DOHH2 (cell line): ENCODE measurements at regions not wholly inside any gene's neighbourhood (a gene's known extent, or its start where the extent isn't known, plus 50 kb on each side); places are given as distances from the start of the nearest gene placed in this dataset.

ENCODE experiments used
- CTCF ChIP-seq: fragments of 200-600 bp; sonication (generic); IDR thresholded peaks from one replicate; pipeline ENCODE4 v1.5.1; 2014; ENCODE audit warnings: antibody characterized with exemption, mild to moderate bottlenecking, low read depth, low read length; ENCODE audit not compliant: poor library complexity, severe bottlenecking
- EZH2phosphoT487 ChIP-seq: fragments of 200-600 bp; sonication (generic); IDR thresholded peaks from 2 replicates; pipeline ENCODE4 v1.6.1; 2017; ENCODE audit warnings: borderline replicate concordance, mild to moderate bottlenecking, antibody characterized with exemption, low read length, moderate library complexity, mixed read lengths

GRCh38 chr13:106633321-106633720 lies 65.4 kb upstream of the ARGLU1 start:
- TF ChIP-seq CTCF, result no peak
- no peak for TF ChIP-seq EZH2phosphoT487
